ENCODE measurements at regions not wholly inside any gene's neighbourhood (a gene's known extent, or its start where the extent isn't known, plus 50 kb on each side); places are given as distances from the start of the nearest gene placed in this dataset.
"Not testable (repeated sequence)": the region's sequence is repeated elsewhere in the genome, so short reads cannot be mapped to it uniquely, and the experiment has no call there.

DNA sequence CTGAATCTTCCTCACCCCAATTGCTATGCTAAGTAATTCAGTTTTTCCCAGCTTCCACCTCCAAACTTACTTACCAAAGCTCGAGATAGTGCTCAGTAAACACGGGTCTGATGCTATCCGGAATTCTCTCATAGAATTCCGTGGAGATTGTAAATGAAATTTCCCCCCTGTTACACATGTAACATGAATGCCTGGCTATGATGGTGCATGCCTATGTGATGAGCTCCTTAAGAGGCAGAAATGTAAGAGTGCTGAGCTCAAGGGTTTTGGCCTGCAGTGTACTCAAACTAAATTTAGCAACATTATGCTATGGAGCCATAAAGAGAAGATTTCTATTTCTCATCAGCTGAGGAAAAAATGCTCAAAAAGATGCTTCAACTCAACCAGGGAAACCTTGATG lies 133.4 kb upstream of the FUT9 start:
- H3K23ac ChIP-seq (ENCODE audit: insufficient read length, low read depth, low read length): no peak overlapping the region
- H3K4me2 ChIP-seq (ENCODE audit: insufficient read depth, insufficient read length, low read length): no peak overlapping the region
- H3K27ac ChIP-seq (ENCODE audit: insufficient read length, low read depth, low read length): no peak overlapping the region
- no peak overlapping the region for H4K91ac ChIP-seq (ENCODE audit: insufficient read length, low read depth, low read length)
- peaks cover 5 to 7% of the 10 kb centered on the region in 2 experiments for H3K4me1 Mint-ChIP-seq
- no peak for DNase-seq
- no peak overlapping the region for H4K8ac ChIP-seq (replicated peaks; ENCODE audit: insufficient read length, low read depth, low read length)
- no peak overlapping the region for H3K4ac ChIP-seq (ENCODE audit: low read depth, low read length)
- H3K79me2 ChIP-seq (ENCODE audit: insufficient read depth, low read length): no peaks in the 10 kb centered on the region
- no peak overlapping the region for H2AFZ ChIP-seq (ENCODE audit: low read length)
- H3K27me3 Mint-ChIP-seq (ENCODE audit: low read depth): no peaks in the 10 kb centered on the region
- H2BK5ac ChIP-seq (ENCODE audit: insufficient read length, low read length): no peak overlapping the region
- TF ChIP-seq CTCF (conservative IDR thresholded peaks at IDR 0.05): no peak
- no peak overlapping the region for H3K9ac ChIP-seq (ENCODE audit: extremely low read depth, insufficient read length, low read length)
- H3K56ac ChIP-seq (ENCODE audit: insufficient read length, low read depth, low read length): no peak overlapping the region
- no peaks in the 10 kb centered on the region for H3K36me3 Mint-ChIP-seq (ENCODE audit: insufficient read depth in 1 of 3, low read depth in 3 of 3)
- no peak overlapping the region for H3K4me3 Mint-ChIP-seq
- H3K23me2 ChIP-seq (ENCODE audit: insufficient read length, low read depth, low read length, poor library complexity, severe bottlenecking): no peaks in the 10 kb centered on the region
- H4K5ac ChIP-seq (ENCODE audit: insufficient read length, low read depth, low read length): no peak overlapping the region
- no peaks in the 10 kb centered on the region for H3K27me3 ChIP-seq (ENCODE audit: insufficient read depth, low read length)
- no peak overlapping the region for H3K18ac ChIP-seq (ENCODE audit: insufficient read length, low read depth, low read length)
- H2BK15ac ChIP-seq (ENCODE audit: low read depth, low read length): no peak overlapping the region
- no peak overlapping the region for H3K14ac ChIP-seq (ENCODE audit: insufficient read depth, low read length)
- H3K9me3 Mint-ChIP-seq: no peaks in the 10 kb centered on the region; a peak in 1 of 5 replicates
- H2BK12ac ChIP-seq (ENCODE audit: insufficient read length, low read depth, low read length): no peak overlapping the region
- no peak overlapping the region for H3T11ph ChIP-seq (ENCODE audit: low read length)
- H3K79me1 ChIP-seq (ENCODE audit: insufficient read depth, low read depth, low read length, poor library complexity, severe bottlenecking): no peaks in the 10 kb centered on the region
- H3K27ac Mint-ChIP-seq: no peak overlapping the region
- H3K4me1 ChIP-seq (ENCODE audit: insufficient read depth, low read length): peaks cover 2% of the 10 kb centered on the region; the same call in 1 of the 2 replicates
- H2AK5ac ChIP-seq (ENCODE audit: insufficient read length, low read length): no peak overlapping the region
- WGBS (ENCODE audit: extremely low coverage, insufficient read length, low lambda C conversion rate): no CpG with 5 or more reads among the region's 4 CpGs
- H4K20me1 ChIP-seq (ENCODE audit: control insufficient read depth, insufficient read depth, insufficient read length): no peaks in the 10 kb centered on the region
- no peaks in the 10 kb centered on the region for H3K9me3 ChIP-seq (ENCODE audit: control insufficient read depth, low read depth, low read length)
- no peak overlapping the region for H2BK120ac ChIP-seq (ENCODE audit: low read depth, low read length, poor library complexity, severe bottlenecking)
- no peak overlapping the region for H2BK20ac ChIP-seq (ENCODE audit: low read depth, low read length, poor library complexity, severe bottlenecking)

- not testable (repeated sequence) for H3K14ac ChIP-seq (ENCODE audit: insufficient read depth, low read length); H3K9ac ChIP-seq (ENCODE audit: extremely low read depth, insufficient read length, low read length)
- peaks cover 4 to 12% of the 10 kb centered on the region in 2 experiments; a peak in 4 of 5 replicates for H3K9me3 Mint-ChIP-seq
These were observed 127.1 kb upstream of the FUT9 start for GRCh38 chr6:95888711-95889110.

More at GRCh38 chr6:95888711-95889110, 127.1 kb upstream of the FUT9 start:
- H3K23ac ChIP-seq (ENCODE audit: insufficient read length, low read depth, low read length); H3K27ac ChIP-seq (ENCODE audit: insufficient read length, low read depth, low read length); H3K27me3 Mint-ChIP-seq (ENCODE audit: low read depth); H3K4me1 ChIP-seq (ENCODE audit: insufficient read depth, low read length); H2BK120ac ChIP-seq (ENCODE audit: low read depth, low read length, poor library complexity, severe bottlenecking); H3K56ac ChIP-seq (ENCODE audit: insufficient read length, low read depth, low read length); H4K5ac ChIP-seq (ENCODE audit: insufficient read length, low read depth, low read length); H3K4me2 ChIP-seq (ENCODE audit: insufficient read depth, insufficient read length, low read length); H3K18ac ChIP-seq (ENCODE audit: insufficient read length, low read depth, low read length); H3K79me1 ChIP-seq (ENCODE audit: insufficient read depth, low read depth, low read length, poor library complexity, severe bottlenecking); H3K27ac Mint-ChIP-seq; H4K8ac ChIP-seq (replicated peaks; ENCODE audit: insufficient read length, low read depth, low read length); H4K91ac ChIP-seq (ENCODE audit: insufficient read length, low read depth, low read length); H3T11ph ChIP-seq (ENCODE audit: low read length); H3K23me2 ChIP-seq (ENCODE audit: insufficient read length, low read depth, low read length, poor library complexity, severe bottlenecking); H2AFZ ChIP-seq (ENCODE audit: low read length); H3K9me3 ChIP-seq (ENCODE audit: control insufficient read depth, low read depth, low read length); H4K20me1 ChIP-seq (ENCODE audit: control insufficient read depth, insufficient read depth, insufficient read length); H3K4me1 Mint-ChIP-seq; H3K4ac ChIP-seq (ENCODE audit: low read depth, low read length); H3K4me3 Mint-ChIP-seq; H3K27me3 ChIP-seq (ENCODE audit: insufficient read depth, low read length); H2BK12ac ChIP-seq (ENCODE audit: insufficient read length, low read depth, low read length); H2BK20ac ChIP-seq (ENCODE audit: low read depth, low read length, poor library complexity, severe bottlenecking); H2AK5ac ChIP-seq (ENCODE audit: insufficient read length, low read length); DNase-seq; H2BK15ac ChIP-seq (ENCODE audit: low read depth, low read length); H3K79me2 ChIP-seq (ENCODE audit: insufficient read depth, low read length); H2BK5ac ChIP-seq (ENCODE audit: insufficient read length, low read length): not testable (repeated sequence)
- peaks cover 3 to 20% (median 5%) of the 10 kb centered on the region in 3 experiments; a peak in 5 of 7 replicates for H3K36me3 Mint-ChIP-seq (ENCODE audit: insufficient read depth in 1 of 3, low read depth in 3 of 3)
- no CpG with 5 or more reads among the region's 2 CpGs for WGBS (ENCODE audit: extremely low coverage, insufficient read length, low lambda C conversion rate)
